Upper lobe of right lung (tissue), 1 donor: ENCODE measurements at regions not wholly inside any gene's neighbourhood (a gene's known extent, or its start where the extent isn't known, plus 50 kb on each side); places are given as distances from the start of the nearest gene placed in this dataset.

Source experiments
- ATAC-seq: fragments of 200-7000 bp; cut with Tn5 transposase; one replicate; pipeline ENCODE4 v1.9.1; 2020; ENCODE audit warnings: mild to moderate bottlenecking, moderate library complexity
- DNase-seq: peaks from one replicate; pipeline ENCODE4 v3.0.0-alpha.2; 2020
- H3K27ac ChIP-seq: fragments of 200-600 bp; one replicate; pipeline ENCODE4 v1.8.0; 2022
- H3K27me3 ChIP-seq: fragments of 200-600 bp; one replicate; pipeline ENCODE4 v1.8.0; 2022; ENCODE audit warnings: mild to moderate bottlenecking
- H3K36me3 ChIP-seq: fragments of 200-600 bp; one replicate; pipeline ENCODE4 v1.8.0; 2022
- H3K4me1 ChIP-seq: fragments of 200-600 bp; one replicate; pipeline ENCODE4 v1.8.0; 2022
- H3K4me3 ChIP-seq: fragments of 200-600 bp; one replicate; pipeline ENCODE4 v1.8.0; 2022; ENCODE audit warnings: mild to moderate bottlenecking
- H3K9me3 ChIP-seq: fragments of 200-600 bp; one replicate; pipeline ENCODE4 v1.8.0; 2022
- intact Hi-C: fragments of 100-400 bp; cut with DNase I; formaldehyde crosslinking; loops from one replicate; pipeline ENCODE4 v1.11.0; 2022
- TF ChIP-seq, protein P1 (sequence below): fragments of 200-600 bp; IDR thresholded peaks from one replicate; pipeline ENCODE4 v1.8.0; 2022; ENCODE audit warnings: antibody characterized with exemption
- donor health status: DM: no; HTN: yes; CAD: no; lungs with severe emphysema.

DNA sequence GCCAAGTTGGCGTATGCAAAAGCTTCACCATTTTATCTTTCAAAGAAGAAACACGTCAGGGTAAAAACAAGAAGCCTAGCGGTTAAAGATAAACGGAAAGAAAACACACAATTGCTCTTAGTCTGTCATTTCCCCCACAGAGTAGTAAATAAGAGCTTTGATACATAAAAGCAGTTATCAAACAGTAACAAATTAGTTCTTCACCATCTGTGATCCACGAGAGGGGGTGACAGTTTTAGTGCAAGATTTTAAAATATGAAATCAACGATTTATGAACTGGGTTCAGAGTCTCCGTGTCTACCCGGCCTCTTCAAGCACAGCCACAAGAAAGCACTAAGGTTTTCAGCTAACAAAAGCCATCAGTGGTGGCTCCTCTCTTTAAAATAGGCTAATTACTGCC, 703.9 kb upstream of the ID2 start:
- intact Hi-C loops = no loop called here
- DNase-seq (no peak), ATAC-seq (no peak)
- H3K4me1 ChIP-seq = no peaks in the 10 kb centered on the region
- peaks cover 6% of the 10 kb centered on the region for H3K9me3 ChIP-seq
- no peak overlapping the region for H3K4me3 ChIP-seq
- no peaks in the 10 kb centered on the region for H3K27me3 ChIP-seq
- no peak overlapping the region for H3K27ac ChIP-seq
- H3K36me3 ChIP-seq = no peaks in the 10 kb centered on the region
- TF ChIP-seq, protein P1, sequence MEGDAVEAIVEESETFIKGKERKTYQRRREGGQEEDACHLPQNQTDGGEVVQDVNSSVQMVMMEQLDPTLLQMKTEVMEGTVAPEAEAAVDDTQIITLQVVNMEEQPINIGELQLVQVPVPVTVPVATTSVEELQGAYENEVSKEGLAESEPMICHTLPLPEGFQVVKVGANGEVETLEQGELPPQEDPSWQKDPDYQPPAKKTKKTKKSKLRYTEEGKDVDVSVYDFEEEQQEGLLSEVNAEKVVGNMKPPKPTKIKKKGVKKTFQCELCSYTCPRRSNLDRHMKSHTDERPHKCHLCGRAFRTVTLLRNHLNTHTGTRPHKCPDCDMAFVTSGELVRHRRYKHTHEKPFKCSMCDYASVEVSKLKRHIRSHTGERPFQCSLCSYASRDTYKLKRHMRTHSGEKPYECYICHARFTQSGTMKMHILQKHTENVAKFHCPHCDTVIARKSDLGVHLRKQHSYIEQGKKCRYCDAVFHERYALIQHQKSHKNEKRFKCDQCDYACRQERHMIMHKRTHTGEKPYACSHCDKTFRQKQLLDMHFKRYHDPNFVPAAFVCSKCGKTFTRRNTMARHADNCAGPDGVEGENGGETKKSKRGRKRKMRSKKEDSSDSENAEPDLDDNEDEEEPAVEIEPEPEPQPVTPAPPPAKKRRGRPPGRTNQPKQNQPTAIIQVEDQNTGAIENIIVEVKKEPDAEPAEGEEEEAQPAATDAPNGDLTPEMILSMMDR = no peak

DNA sequence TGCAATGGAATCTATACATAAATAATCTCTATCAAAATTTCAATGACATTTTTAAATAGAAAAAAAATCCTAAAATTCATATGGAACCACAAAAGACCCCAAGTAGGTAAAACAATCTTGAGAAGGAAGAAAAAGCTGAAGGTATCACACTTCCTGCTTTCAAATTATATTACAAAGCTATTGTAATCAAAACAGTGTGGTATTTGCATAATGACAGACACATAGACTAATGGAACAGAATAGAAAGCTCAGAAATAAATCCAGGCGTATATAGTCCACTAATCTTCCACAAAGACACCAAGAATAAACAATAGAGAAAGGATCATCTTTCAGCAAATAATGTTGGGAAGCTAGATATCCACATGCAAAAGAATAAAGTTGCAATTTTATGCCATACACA, 699.8 kb upstream of the ID2 start:
- H3K27me3 ChIP-seq = no peaks in the 10 kb centered on the region
- no peaks in the 10 kb centered on the region for H3K36me3 ChIP-seq
- TF ChIP-seq, protein P1 = no peak
- intact Hi-C loops = no loop called here
- ATAC-seq = no peak
- no peaks in the 10 kb centered on the region for H3K4me1 ChIP-seq
- peaks cover 6% of the 10 kb centered on the region for H3K9me3 ChIP-seq
- no peak for DNase-seq
- H3K4me3 ChIP-seq = no peak overlapping the region
- H3K27ac ChIP-seq = no peak overlapping the region

DNA sequence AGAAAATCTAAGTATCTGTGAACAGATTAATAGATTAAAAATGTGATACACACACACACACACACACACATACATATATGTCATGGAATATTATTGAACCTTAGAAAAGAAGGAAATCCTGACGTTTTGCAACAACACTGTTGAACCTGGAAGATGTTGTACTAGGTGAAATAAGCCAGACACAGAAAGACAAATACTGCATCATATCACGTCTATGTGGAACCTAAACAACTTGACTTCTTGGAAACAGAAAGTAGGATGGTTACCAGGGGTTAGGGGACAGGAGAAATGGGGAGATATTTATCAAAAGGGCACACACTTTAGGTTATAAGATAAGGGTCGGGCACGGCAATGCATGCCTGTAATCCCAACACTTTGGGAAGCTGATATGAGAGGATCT, 698.4 kb upstream of the ID2 start:
- Histone ChIP-seq H3K9me3 (peaks cover 6% of the 10 kb centered on the region), H3K36me3 (no peaks in the 10 kb centered on the region), H3K27ac (no peak overlapping the region), H3K4me1 (no peaks in the 10 kb centered on the region), H3K27me3 (no peaks in the 10 kb centered on the region), H3K4me3 (no peak overlapping the region)
- TF ChIP-seq, protein P1 = no peak
- intact Hi-C loops = no loop called here
- ATAC-seq (no peak), DNase-seq (no peak)

DNA sequence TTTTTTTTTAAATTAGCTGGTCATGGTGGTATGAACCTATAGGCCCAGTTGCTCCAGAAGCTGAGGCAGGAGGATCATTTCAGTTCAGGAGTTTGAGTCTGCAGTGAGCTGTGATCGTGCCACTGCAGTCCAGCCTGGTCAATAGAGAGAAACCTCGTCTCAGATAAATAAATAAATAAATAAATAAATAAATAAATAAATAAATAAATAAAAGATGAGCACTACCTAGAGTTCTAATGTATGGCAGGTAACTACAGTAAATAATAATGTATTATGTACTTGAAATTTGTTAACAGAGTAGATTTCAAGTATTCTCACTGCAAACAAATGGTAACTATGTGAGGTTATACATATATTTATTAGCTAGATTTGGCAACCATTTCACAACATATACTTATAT, 697.9 kb upstream of the ID2 start:
- Histone ChIP-seq H3K9me3 (peaks cover 6% of the 10 kb centered on the region), H3K27ac (no peak overlapping the region), H3K4me3 (no peak overlapping the region), H3K36me3 (no peaks in the 10 kb centered on the region), H3K4me1 (no peaks in the 10 kb centered on the region), H3K27me3 (no peaks in the 10 kb centered on the region)
- intact Hi-C loops = no loop called here
- TF ChIP-seq, protein P1 = no peak
- DNase-seq = no peak
- ATAC-seq = no peak

DNA sequence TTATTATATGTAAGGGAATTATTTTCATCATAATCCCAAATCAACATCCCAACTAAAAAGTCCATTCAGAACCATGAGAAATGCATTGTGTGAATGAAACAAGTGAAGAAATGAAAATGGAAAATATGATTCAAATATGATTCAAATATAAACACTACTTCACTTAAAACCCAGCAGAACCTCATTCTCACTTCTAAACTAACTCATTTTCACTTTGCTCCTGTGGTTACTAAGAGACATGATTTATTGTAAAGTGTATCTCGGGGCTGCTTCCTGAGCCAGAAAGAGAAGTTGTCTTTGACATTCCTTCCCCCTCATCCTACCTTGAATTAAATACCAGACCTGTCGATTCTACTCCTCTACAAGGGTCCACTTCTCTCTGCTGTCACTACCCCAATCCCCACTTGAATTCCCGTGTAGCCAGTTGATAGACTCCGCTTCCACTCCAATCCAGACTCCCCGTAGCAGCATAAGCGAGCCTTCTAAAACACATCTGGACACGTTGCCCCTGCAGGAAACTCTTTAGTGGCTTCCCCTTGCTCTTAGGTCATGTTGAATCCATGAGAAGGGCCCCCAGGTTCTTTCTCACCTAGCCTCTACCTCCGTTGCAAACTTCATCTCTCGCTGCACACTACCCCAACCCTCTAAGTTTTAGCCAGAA, 697.0 kb upstream of the ID2 start:
- intact Hi-C loops = no loop called here
- TF ChIP-seq, protein P1 = no peak

DNA sequence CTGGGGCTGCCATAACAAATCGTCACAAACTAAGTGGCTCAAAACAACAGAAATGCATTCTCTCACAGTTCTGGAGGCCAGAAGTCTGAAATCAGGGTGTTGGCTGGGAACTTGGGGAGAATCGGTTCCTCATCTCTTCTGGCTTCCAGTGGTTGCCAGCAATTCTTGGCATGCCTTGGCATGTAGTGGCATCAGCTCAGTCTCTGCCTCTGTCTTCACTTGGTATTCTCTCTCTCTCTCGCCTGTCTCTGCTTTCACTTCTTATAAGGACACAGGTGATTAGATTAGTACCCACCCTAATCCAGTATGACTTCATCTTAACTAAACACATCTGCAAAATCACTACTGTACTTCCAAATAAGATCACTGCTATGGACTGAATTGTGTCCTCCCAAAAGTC, 695.4 kb upstream of the ID2 start:
- Histone ChIP-seq H3K9me3 (peaks cover 6% of the 10 kb centered on the region), H3K36me3 (no peaks in the 10 kb centered on the region)
- TF ChIP-seq, protein P1 = no peak

More for the DNA sequence above, 697.0 kb upstream of the ID2 start:
- Histone ChIP-seq H3K4me3 (no peak overlapping the region), H3K27me3 (no peaks in the 10 kb centered on the region), H3K27ac (no peak overlapping the region), H3K4me1 (no peaks in the 10 kb centered on the region), H3K9me3 (peaks cover 6% of the 10 kb centered on the region), H3K36me3 (no peaks in the 10 kb centered on the region)
- no peak for ATAC-seq
- no peak for DNase-seq

More for the DNA sequence above, 695.4 kb upstream of the ID2 start:
- no peaks in the 10 kb centered on the region for H3K27me3 ChIP-seq
- ATAC-seq (no peak), DNase-seq (no peak)
- intact Hi-C loops = no loop called here
- H3K4me1 ChIP-seq = no peaks in the 10 kb centered on the region
- H3K4me3 ChIP-seq = no peak overlapping the region
- no peak overlapping the region for H3K27ac ChIP-seq
